H1 (cell line): ENCODE measurements at regions not wholly inside any gene's neighbourhood (a gene's known extent, or its start where the extent isn't known, plus 50 kb on each side); places are given as distances from the start of the nearest gene placed in this dataset.

Source experiments
- CTCF ChIA-PET: fragments of 300-600 bp; sonication (Branson Sonifier 250); formaldehyde crosslinking; loops from one replicate; lab custom pipeline; 2021; ENCODE audit not compliant: partially characterized antibody; lab: Charles Lee
- POLR2A ChIA-PET: fragments of 300-600 bp; sonication (Branson Sonifier 250); formaldehyde crosslinking; loops from one replicate; lab custom pipeline; 2021; ENCODE audit warnings: inconsistent platforms; ENCODE audit not compliant: partially characterized antibody; lab: Charles Lee
- DNase-seq, 2 experiments: peaks; one replicate each; pipeline versions ENCODE4 v3.0.0 to v3.0.0-alpha.2; 2010 to 2022; ENCODE audit warnings: low spot score in 2 of 2, low read depth in 1 of 2, mixed read lengths in 1 of 2
- FAIRE-seq: peaks from 2 replicates; lab custom pipeline; 2011; peaks lifted over from hg19 to GRCh38; lab: Jason Lieb, UNC
- H2AFZ ChIP-seq: 2 replicates; pipeline ENCODE4 v1.8.1; 2012; ENCODE audit warnings: low read length, inconsistent platforms
- H2AK5ac ChIP-seq: 2 replicates; pipeline ENCODE4 v1.6.1; 2013; ENCODE audit warnings: low read depth, low read length
- H2BK120ac ChIP-seq: replicated peaks from 2 replicates; pipeline ENCODE3; 2013; ENCODE audit warnings: low read depth, low read length, inconsistent platforms
- H2BK12ac ChIP-seq: 2 replicates; pipeline ENCODE4 v1.6.1; 2013; ENCODE audit warnings: low read depth, low read length
- H2BK15ac ChIP-seq: 2 replicates; pipeline ENCODE4 v1.6.1; 2013; ENCODE audit warnings: low read length
- H2BK20ac ChIP-seq: 2 replicates; pipeline ENCODE4 v1.6.1; 2013; ENCODE audit warnings: low read length
- H2BK5ac ChIP-seq: 2 replicates; pipeline ENCODE4 v1.6.1; 2013; ENCODE audit warnings: low read depth, low read length
- H3K14ac ChIP-seq: 2 replicates; pipeline ENCODE4 v1.6.1; 2013; ENCODE audit warnings: inconsistent platforms; ENCODE audit not compliant: insufficient read length
- H3K18ac ChIP-seq: 2 replicates; pipeline ENCODE4 v1.6.1; 2013; ENCODE audit warnings: low read length; ENCODE audit errors: extremely low read depth
- H3K23ac ChIP-seq: 2 replicates; pipeline ENCODE4 v1.6.1; 2013; ENCODE audit warnings: inconsistent platforms; ENCODE audit not compliant: insufficient read length
- H3K23me2 ChIP-seq: 2 replicates; pipeline ENCODE4 v1.6.1; 2013; ENCODE audit warnings: low read depth, low read length
- H3K27ac ChIP-seq: 2 replicates; pipeline ENCODE4 v1.6.1; 2011; ENCODE audit warnings: low read depth, low read length, inconsistent platforms
- H3K27me3 ChIP-seq, 4 experiments: replicated peaks in 1 of 4; 1 replicate in 1 of 4; 2 replicates in 3 of 4; pipeline versions ENCODE4 v1.6.1 to v1.8.1; 2011 to 2013; ENCODE audit warnings: low read length in 3 of 4, mild to moderate bottlenecking in 3 of 4, inconsistent platforms in 2 of 4, mixed read lengths in 2 of 4, moderate library complexity in 1 of 4; ENCODE audit not compliant: control insufficient read depth in 3 of 4, insufficient read depth in 3 of 4; ENCODE audit errors: extremely low read depth in 1 of 4
- H3K36me3 ChIP-seq, 4 experiments: 2 replicates each; pipeline versions ENCODE4 v1.6.1 to v1.8.1; 2011 to 2013; ENCODE audit warnings: mild to moderate bottlenecking in 4 of 4, low read length in 3 of 4, moderate library complexity in 2 of 4, control low read depth in 1 of 4, inconsistent platforms in 1 of 4; ENCODE audit not compliant: insufficient read depth in 4 of 4, control insufficient read depth in 2 of 4
- H3K4ac ChIP-seq: replicated peaks from 2 replicates; pipeline ENCODE3; 2013; ENCODE audit warnings: low read length, low read depth, mixed read lengths, inconsistent platforms; ENCODE audit not compliant: insufficient read length
- H3K4me1 ChIP-seq, 4 experiments: replicated peaks in 1 of 4; 1 replicate in 1 of 4; 2 replicates in 3 of 4; pipeline versions ENCODE4 v1.6.1 to v1.8.1; 2011 to 2013; ENCODE audit warnings: low read length in 3 of 4, inconsistent platforms in 2 of 4, mixed read lengths in 1 of 4; ENCODE audit not compliant: insufficient read depth in 4 of 4, control insufficient read depth in 3 of 4
- H3K4me2 ChIP-seq, 2 experiments: 2 replicates each; pipeline versions ENCODE4 v1.6.1 to v1.8.1; 2011 to 2013; ENCODE audit warnings: low read depth in 2 of 2, low read length in 2 of 2, control low read depth in 1 of 2, inconsistent platforms in 1 of 2, mild to moderate bottlenecking in 1 of 2; ENCODE audit not compliant: insufficient read depth in 1 of 2
- H3K4me3 ChIP-seq, 4 experiments: fragments of 200-600, 300-600 bp in 1 of 4; sonication (generic), shearing (Covaris generic), sonication (Bioruptor Twin) in 1 of 4; 2 replicates each; pipeline versions ENCODE4 v1.5.1 to v1.8.1; 2011 to 2016; ENCODE audit warnings: low read length in 4 of 4, low read depth in 3 of 4, control low read depth in 2 of 4, inconsistent platforms in 2 of 4, mild to moderate bottlenecking in 2 of 4, mixed read lengths in 1 of 4, moderate library complexity in 1 of 4; ENCODE audit not compliant: insufficient read depth in 2 of 4; ENCODE audit errors: extremely low read depth in 1 of 4
- H3K56ac ChIP-seq: replicated peaks from 2 replicates; pipeline ENCODE3; 2013; ENCODE audit warnings: low read depth, mild to moderate bottlenecking, mixed read lengths, low read length, inconsistent platforms; ENCODE audit not compliant: insufficient read length
- H3K79me1 ChIP-seq: 2 replicates; pipeline ENCODE4 v1.6.1; 2013; ENCODE audit warnings: low read depth, low read length, control low read depth
- H3K79me2 ChIP-seq, 2 experiments: 2 replicates each; pipeline versions ENCODE4 v1.6.1 to v1.8.1; 2012 to 2013; ENCODE audit warnings: low read length in 2 of 2, mild to moderate bottlenecking in 2 of 2, inconsistent platforms in 1 of 2; ENCODE audit not compliant: insufficient read depth in 2 of 2, control insufficient read depth in 1 of 2
- H3K9ac ChIP-seq, 4 experiments: replicated peaks in 1 of 4; 1 replicate in 1 of 4; 2 replicates in 3 of 4; pipeline versions ENCODE4 v1.6.1 to v1.8.1; 2011 to 2013; ENCODE audit warnings: low read depth in 3 of 4, low read length in 3 of 4, control low read depth in 2 of 4, mild to moderate bottlenecking in 2 of 4, moderate library complexity in 2 of 4, inconsistent platforms in 1 of 4; ENCODE audit errors: extremely low read depth in 1 of 4
- H3K9me3 ChIP-seq, 2 experiments: 2 replicates each; pipeline versions ENCODE4 v1.6.1 to v1.8.1; 2012 to 2013; ENCODE audit warnings: mild to moderate bottlenecking in 2 of 2, moderate library complexity in 2 of 2, control low read depth in 1 of 2, inconsistent platforms in 1 of 2, low read depth in 1 of 2, low read length in 1 of 2, mixed read lengths in 1 of 2; ENCODE audit not compliant: insufficient read depth in 2 of 2
- H4K20me1 ChIP-seq, 2 experiments: replicated peaks in 1 of 2; 2 replicates each; pipeline versions ENCODE3 to v1.8.1; 2011 to 2013; ENCODE audit warnings: inconsistent platforms in 2 of 2, low read length in 2 of 2, mild to moderate bottlenecking in 1 of 2; ENCODE audit not compliant: insufficient read depth in 2 of 2, control insufficient read depth in 1 of 2
- H4K5ac ChIP-seq: 2 replicates; pipeline ENCODE4 v1.6.1; 2013; ENCODE audit warnings: low read length, low read depth, mixed read lengths, inconsistent platforms; ENCODE audit not compliant: insufficient read length
- H4K8ac ChIP-seq: 2 replicates; pipeline ENCODE4 v1.8.0; 2013; ENCODE audit warnings: mild to moderate bottlenecking, moderate library complexity, low read length, inconsistent platforms; ENCODE audit not compliant: insufficient read depth; ENCODE audit errors: extremely low read depth
- H4K91ac ChIP-seq: replicated peaks from 2 replicates; pipeline ENCODE3; 2013; ENCODE audit warnings: low read length, mixed read lengths, inconsistent platforms; ENCODE audit not compliant: insufficient read length
- MAFK ChIP-seq: IDR thresholded peaks from 2 replicates; pipeline ENCODE4 v1.6.1; 2012; ENCODE audit warnings: low read depth, mild to moderate bottlenecking, improper control_type of control experiment, low read length
- SIRT6 ChIP-seq: IDR thresholded peaks from one replicate; pipeline ENCODE4 v1.7.1; 2012; ENCODE audit warnings: low read length, inconsistent platforms
- SRF ChIP-seq: IDR thresholded peaks from 2 replicates; pipeline ENCODE4 v1.6.1; 2011; ENCODE audit warnings: mild to moderate bottlenecking, low read depth, low read length, moderate library complexity
- WGBS, 2 experiments: shearing (Covaris generic) in 1 of 2; methylation state at CpG; one replicate each; pipeline versions ENCODE4 v1.1.6 to v1.1.7; 2013 to 2015; ENCODE audit warnings: low lambda C conversion rate in 2 of 2, mixed read lengths in 2 of 2, inconsistent platforms in 1 of 2, low coverage in 1 of 2, missing lambda C conversion rate in 1 of 2; ENCODE audit not compliant: insufficient replicate concordance in 2 of 2, insufficient coverage in 1 of 2, insufficient read length in 1 of 2; ENCODE audit errors: extremely low coverage in 1 of 2, missing lambda C conversion rate in 1 of 2; 5-methylcytosine and 5-hydroxymethylcytosine counted together

DNA sequence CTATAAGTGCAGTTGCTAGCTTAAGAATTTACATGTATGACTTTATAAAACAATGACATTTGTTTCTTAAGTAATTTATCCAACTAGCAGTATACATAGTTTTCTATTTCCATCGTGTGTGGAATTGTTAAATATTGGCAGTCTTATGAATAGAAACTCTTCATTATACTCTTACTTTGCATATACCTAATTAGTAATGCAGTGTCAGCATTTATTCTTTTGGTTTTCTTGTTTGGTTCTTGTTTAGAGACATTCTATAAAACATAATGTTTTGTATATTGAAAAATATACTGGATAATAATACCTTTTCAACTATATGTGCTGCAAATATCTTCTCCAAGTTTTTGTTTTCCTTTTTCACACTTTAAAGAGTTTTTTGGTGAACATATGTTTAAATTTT lies 760.2 kb downstream of the VGLL3 start:
- FAIRE-seq, result no peak
- H3K27me3 ChIP-seq, result no peaks in the 10 kb centered on the region
- no peaks in the 10 kb centered on the region for H3K79me2 ChIP-seq
- H3K14ac ChIP-seq, result no peak overlapping the region
- no peaks in the 10 kb centered on the region for H3K36me3 ChIP-seq
- H3K4me2 ChIP-seq, result no peak overlapping the region
- no peak overlapping the region for H2BK15ac ChIP-seq
- H3K27ac ChIP-seq, result no peak overlapping the region
- no peak overlapping the region for H3K9ac ChIP-seq
- CTCF ChIA-PET, result no interaction called here
- no peak overlapping the region for H4K5ac ChIP-seq
- peaks cover 0 to 5% (median 2%) of the 10 kb centered on the region in 4 experiments; a peak in 3 of 7 replicates for H3K4me1 ChIP-seq
- H3K9me3 ChIP-seq, result no peaks in the 10 kb centered on the region
- no peak overlapping the region for H3K23ac ChIP-seq
- no peak overlapping the region for H2BK120ac ChIP-seq
- H4K8ac ChIP-seq, result no peak overlapping the region
- no peak overlapping the region for H4K91ac ChIP-seq
- H3K18ac ChIP-seq, result no peak overlapping the region
- H2BK5ac ChIP-seq, result no peak overlapping the region
- H2AK5ac ChIP-seq, result no peak overlapping the region
- no peak overlapping the region for H3K56ac ChIP-seq
- DNase-seq, result no peak
- no peaks in the 10 kb centered on the region for H3K79me1 ChIP-seq
- TF ChIP-seq MAFK (peak; percentile 89), SRF (no peak), SIRT6 (no peak)
- no peak overlapping the region for H3K4me3 ChIP-seq
- H3K4ac ChIP-seq, result no peak overlapping the region
- H4K20me1 ChIP-seq, result no peaks in the 10 kb centered on the region
- H2BK20ac ChIP-seq, result no peak overlapping the region
- no peak overlapping the region for H2BK12ac ChIP-seq
- POLR2A ChIA-PET, result no interaction called here
- no peaks in the 10 kb centered on the region for H3K23me2 ChIP-seq
- no peak overlapping the region for H2AFZ ChIP-seq
- WGBS, 2 experiments, result 86% methylated on average over 1 of the region's 1 CpG; no CpG with 5 or more reads in 1 of the 2 experiments
